GM18507 (cell line): ENCODE measurements at regions not wholly inside any gene's neighbourhood (a gene's known extent, or its start where the extent isn't known, plus 50 kb on each side); places are given as distances from the start of the nearest gene placed in this dataset.
"Not testable (repeated sequence)": the region's sequence is repeated elsewhere in the genome, so short reads cannot be mapped to it uniquely, and the experiment has no call there.

Experiments used
- DNase-seq: peaks from one replicate; pipeline ENCODE4 v3.0.0; 2011; ENCODE audit warnings: low read depth; ENCODE audit not compliant: insufficient read length; ENCODE audit errors: extremely low spot score
- FAIRE-seq: peaks from 2 replicates; lab custom pipeline; 2011; peaks lifted over from hg19 to GRCh38; lab: Jason Lieb, UNC

GRCh38 chr4:132759199-132759780 lies 389.8 kb upstream of the PCDH10 start:
- DNase-seq (no peak), FAIRE-seq (no peak)

GRCh38 chr4:132763465-132763864 lies 385.6 kb upstream of the PCDH10 start:
- no peak for FAIRE-seq

GRCh38 chr4:132767901-132768300 lies 381.2 kb upstream of the PCDH10 start:
- DNase-seq: no peak
- FAIRE-seq: no peak

More at GRCh38 chr4:132763465-132763864, 385.6 kb upstream of the PCDH10 start:
- DNase-seq: no peak

DNA sequence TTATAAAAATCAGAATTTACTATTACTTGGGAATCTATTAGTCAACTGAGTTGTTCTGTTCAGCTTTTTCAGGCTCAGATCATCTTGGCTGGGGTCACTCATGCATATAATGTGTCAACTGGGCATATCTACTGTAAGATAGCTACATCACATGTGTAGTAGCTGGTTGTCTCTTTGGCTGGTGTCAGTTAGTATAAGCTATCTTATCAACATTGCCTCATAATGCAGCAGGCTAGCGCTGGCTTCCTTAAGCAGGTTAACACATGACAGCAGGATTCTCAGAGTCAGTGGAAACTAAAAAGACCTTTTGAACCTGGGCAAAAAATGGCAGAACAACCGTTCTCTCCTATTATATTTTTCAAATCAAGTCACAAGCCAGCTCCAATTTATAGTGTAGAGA lies 378.3 kb upstream of the PCDH10 start:
- DNase-seq: no peak
- FAIRE-seq: no peak

GRCh38 chr4:132792310-132792709 lies 356.8 kb upstream of the PCDH10 start:
- DNase-seq (no peak), FAIRE-seq (no peak)

GRCh38 chr4:132797856-132798255 lies 351.2 kb upstream of the PCDH10 start:
- no peak for DNase-seq
- no peak for FAIRE-seq

DNA sequence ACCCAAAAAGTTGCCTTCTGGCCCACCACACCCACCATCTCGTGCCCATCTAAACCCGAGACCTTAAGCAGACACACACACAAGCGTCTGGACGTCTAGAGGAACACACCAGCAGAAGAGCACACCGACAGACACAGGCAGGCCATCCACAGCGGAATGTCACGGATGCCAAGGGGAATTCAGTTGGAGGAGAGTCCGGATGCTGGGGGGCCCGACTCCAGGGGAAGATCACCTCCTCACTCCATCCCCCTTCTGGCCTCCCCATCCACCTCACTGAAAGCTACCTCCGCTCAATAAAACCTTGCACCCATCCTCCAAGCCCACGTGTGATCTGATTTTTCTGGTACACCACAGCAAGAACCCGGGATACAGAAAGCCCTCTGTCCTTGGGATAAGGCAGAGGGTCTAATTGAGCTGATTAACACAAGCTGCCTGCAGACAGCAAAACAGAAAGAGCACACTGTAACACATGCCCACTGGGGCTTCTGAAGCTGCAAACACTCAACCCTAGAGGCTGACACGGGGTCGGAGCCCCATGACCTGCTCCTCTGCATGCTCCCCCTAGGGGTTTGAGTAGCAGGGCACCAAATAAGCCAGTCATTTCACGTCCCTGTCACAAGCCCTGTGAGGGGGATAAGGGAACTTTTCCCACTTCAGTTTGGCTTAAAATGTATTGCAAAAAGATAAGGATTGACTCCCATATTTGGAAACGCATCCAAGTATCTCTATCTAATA lies 339.6 kb upstream of the PCDH10 start:
- FAIRE-seq (no peak), DNase-seq (no peak)

- DNase-seq, FAIRE-seq: not testable (repeated sequence)
These were observed 336.0 kb upstream of the PCDH10 start for GRCh38 chr4:132813061-132813460.

DNA sequence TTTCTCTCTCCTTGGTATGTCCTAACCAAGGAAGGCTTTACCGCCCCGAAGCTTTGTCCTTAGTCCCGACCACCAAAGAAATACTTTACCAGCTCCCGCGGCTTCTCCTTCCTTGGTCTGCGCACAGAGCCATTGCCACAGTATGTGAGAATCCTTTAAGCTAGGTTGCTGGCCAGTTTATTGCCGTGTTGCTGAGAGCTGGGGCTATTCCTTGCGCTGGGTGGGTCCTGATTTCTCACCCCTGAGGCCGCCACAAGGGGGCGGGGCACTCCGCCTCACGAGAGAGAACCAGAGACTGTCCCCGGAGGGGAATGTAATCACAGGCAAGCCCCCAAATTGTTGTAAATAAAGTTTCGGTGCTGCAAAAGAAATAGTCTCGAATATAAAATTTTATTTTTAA lies 331.0 kb upstream of the PCDH10 start:
- DNase-seq (no peak), FAIRE-seq (no peak)

DNA sequence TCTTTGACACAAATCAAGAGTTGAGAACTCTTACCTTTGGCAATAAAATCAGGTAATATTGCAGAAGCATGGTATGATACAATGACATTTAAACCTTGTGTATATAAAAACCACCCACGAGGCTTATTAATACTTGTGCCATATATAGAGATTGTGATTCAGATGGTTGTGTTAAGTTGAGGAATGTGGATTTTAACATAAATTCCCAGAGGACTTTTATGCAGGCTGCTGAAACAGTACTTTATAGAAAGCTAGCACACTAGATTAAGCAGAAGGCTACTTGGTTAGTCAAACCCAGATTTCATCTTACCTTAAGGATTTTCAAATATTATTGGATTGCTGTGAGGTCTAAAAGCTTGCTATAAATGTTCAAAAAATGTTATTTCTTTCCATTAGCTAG lies 325.7 kb upstream of the PCDH10 start:
- FAIRE-seq (no peak), DNase-seq (no peak)

GRCh38 chr4:132824761-132825160 lies 324.3 kb upstream of the PCDH10 start:
- no peak for DNase-seq
- no peak for FAIRE-seq

DNA sequence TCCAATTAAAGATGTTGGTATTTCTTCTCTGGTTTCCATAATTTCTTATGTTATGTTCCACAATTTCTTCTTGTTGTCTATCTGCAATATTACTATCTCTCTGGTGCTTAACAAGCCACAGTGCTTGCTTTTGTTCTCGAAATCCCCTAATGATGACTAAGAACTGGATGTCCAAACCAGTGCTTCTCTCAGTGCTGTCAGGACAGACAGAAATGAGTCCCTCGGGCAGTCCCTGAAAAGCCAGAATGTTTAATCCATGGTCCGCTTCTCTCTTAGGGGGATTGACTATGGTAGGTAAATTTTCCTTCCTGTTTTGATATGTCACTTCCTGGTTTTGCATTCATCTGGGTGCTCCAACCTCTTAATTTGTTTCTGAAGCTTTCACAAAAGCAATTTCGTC lies 321.6 kb upstream of the PCDH10 start:
- no peak for DNase-seq
- no peak for FAIRE-seq

- FAIRE-seq: no peak
These were observed 310.9 kb upstream of the PCDH10 start for GRCh38 chr4:132838244-132838643.

GRCh38 chr4:132839070-132839469 lies 310.0 kb upstream of the PCDH10 start:
- FAIRE-seq (no peak), DNase-seq (no peak)

More at GRCh38 chr4:132838244-132838643, 310.9 kb upstream of the PCDH10 start:
- DNase-seq: no peak

- FAIRE-seq (no peak), DNase-seq (no peak)
These were observed 289.2 kb upstream of the PCDH10 start for GRCh38 chr4:132859929-132860328.

GRCh38 chr4:132860976-132861375 lies 288.1 kb upstream of the PCDH10 start:
- FAIRE-seq (no peak), DNase-seq (no peak)

GRCh38 chr4:132863619-132864018 lies 285.5 kb upstream of the PCDH10 start:
- no peak for FAIRE-seq
- no peak for DNase-seq

- DNase-seq: no peak
- no peak for FAIRE-seq
These were observed 283.6 kb upstream of the PCDH10 start for GRCh38 chr4:132865458-132865857.

DNA sequence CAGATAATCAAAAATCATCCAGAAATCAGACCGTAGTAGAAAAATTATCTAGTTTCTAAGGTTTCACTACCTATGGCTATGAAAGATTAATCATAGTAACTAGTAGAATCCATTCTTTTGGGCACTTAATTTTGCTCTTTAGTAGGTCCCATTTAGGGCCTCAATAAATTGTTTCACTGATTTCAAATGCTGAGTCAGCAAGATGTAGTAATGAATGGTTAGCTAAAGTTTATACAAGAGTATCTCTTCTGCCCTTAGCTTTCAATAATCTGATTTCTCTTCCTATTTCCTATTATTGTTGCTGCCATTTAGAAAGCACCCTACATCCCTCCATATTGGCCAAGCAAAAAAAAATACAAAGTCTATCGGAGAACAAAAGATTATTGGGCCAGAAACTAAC lies 283.2 kb upstream of the PCDH10 start:
- FAIRE-seq (no peak), DNase-seq (no peak)

DNA sequence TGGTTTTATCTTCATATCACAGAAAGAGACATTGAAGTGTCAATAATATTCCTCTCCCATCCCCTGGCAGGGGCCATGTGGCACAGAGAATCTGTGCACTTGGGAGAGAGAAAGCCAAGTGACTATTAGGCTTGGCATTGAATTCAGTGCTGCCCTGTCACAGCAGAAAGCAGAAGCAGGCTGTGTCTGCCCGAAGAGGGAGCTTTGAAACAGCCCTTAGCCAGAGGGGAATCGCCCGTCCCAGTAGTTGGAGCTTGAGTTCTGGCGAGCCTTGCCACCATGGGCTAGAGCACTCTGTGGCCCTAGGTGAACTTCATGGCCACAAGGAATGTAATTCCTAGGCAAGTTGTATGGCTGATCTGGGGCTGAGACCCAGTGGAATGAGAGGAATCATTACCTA lies 282.5 kb upstream of the PCDH10 start:
- DNase-seq: no peak
- FAIRE-seq: no peak

DNA sequence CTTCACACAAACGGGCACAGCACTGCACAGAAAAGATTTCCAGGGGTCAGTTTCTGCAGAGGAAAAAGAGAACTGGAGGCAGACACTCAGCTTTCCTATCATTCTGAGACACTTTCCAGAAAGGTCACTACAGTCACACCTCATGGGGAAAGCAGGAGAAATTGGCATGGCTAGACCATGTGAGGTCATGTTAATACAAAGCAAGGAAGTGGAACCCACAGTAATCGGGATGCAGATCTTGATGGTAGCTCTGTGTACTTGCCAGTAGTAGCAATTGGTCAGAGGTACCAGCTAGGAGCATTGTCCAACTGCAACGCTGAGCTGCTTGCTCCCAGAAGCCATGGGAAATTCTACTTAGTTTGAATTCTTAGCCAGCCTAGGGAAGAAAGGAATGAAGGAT lies 255.3 kb upstream of the PCDH10 start:
- DNase-seq: no peak
- no peak for FAIRE-seq
